Cardiac fibroblast (primary cell): ENCODE measurements at regions not wholly inside any gene's neighbourhood (a gene's known extent, or its start where the extent isn't known, plus 50 kb on each side); places are given as distances from the start of the nearest gene placed in this dataset.

Experiments used
- DNase-seq, 2 donors: peaks; one replicate each; pipeline versions ENCODE4 v3.0.0 to v3.0.0-alpha.2; 2010; ENCODE audit warnings: low read depth in 2 of 2
- H3K4me3 ChIP-seq, 2 donors: replicated peaks in 1 of 2; 1 replicate in 1 of 2; 2 replicates in 1 of 2; pipeline ENCODE4 v1.5.1; 2011; ENCODE audit warnings: low read depth in 2 of 2, low read length in 2 of 2, mild to moderate bottlenecking in 2 of 2, moderate library complexity in 1 of 2
- TF ChIP-seq, protein P1 (sequence below): IDR thresholded peaks from one replicate; pipeline ENCODE4 v1.5.1; 2011; ENCODE audit warnings: low read depth, mild to moderate bottlenecking, low read length, inconsistent platforms

DNA sequence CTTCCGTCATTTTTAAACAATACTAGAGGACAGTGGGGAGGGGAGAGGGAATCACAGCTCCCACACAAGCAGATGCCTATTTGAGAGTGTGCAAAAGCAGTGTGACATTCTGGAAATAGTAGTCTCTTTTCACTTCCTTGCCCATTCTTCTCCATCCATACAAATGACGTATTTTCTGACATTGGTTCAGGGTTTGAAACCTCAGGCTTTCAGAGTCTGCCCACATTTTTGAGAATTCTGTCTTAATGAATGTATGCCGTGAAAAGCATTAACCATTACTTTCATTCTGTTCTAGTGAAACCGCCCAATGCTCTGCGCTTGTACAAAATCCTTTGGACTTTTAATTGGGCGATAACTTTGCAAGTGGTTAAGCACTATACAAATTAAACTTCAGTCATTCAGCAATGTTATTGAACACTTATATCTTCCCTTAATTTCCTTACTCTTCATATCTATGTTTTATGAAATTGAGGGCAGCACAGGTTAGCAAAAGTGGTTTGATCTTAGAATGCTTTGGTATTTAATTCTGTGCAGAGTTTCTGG, 265.7 kb downstream of the SOX4 start:
- H3K4me3 ChIP-seq: no peak overlapping the region
- no peak for DNase-seq
- TF ChIP-seq, protein P1, sequence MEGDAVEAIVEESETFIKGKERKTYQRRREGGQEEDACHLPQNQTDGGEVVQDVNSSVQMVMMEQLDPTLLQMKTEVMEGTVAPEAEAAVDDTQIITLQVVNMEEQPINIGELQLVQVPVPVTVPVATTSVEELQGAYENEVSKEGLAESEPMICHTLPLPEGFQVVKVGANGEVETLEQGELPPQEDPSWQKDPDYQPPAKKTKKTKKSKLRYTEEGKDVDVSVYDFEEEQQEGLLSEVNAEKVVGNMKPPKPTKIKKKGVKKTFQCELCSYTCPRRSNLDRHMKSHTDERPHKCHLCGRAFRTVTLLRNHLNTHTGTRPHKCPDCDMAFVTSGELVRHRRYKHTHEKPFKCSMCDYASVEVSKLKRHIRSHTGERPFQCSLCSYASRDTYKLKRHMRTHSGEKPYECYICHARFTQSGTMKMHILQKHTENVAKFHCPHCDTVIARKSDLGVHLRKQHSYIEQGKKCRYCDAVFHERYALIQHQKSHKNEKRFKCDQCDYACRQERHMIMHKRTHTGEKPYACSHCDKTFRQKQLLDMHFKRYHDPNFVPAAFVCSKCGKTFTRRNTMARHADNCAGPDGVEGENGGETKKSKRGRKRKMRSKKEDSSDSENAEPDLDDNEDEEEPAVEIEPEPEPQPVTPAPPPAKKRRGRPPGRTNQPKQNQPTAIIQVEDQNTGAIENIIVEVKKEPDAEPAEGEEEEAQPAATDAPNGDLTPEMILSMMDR: no peak

- H3K4me3 ChIP-seq: no peak overlapping the region
- DNase-seq: no peak
- TF ChIP-seq, protein P1: no peak
Measured at GRCh38 chr6:21861942-21862341, 268.4 kb downstream of the SOX4 start.

GRCh38 chr6:21864206-21864605, 270.7 kb downstream of the SOX4 start:
- TF ChIP-seq, protein P1: no peak
- DNase-seq: no peak

DNA sequence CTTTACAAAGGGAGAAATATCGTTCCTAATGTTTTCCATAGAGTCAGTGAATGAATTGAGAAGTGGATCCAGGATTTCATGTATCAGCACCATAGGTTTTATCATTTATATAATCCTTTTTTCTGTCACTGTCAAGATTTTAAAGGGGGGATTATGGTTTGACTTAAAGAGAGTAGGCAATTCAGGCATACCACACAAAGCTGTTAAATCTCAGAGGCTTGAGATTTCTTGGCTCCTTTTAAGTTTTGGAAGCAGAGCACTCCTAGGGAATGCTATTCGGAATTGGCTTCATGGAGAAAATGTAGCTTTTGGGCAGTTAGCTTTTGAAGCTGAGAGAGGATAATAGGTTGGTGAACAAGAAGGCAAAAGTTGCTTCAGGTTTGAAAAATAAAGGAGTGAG, 274.7 kb downstream of the SOX4 start:
- no peak for DNase-seq
- TF ChIP-seq, protein P1: no peak

More at GRCh38 chr6:21864206-21864605, 270.7 kb downstream of the SOX4 start:
- no peak overlapping the region for H3K4me3 ChIP-seq

GRCh38 chr6:21869085-21869771, 275.7 kb downstream of the SOX4 start:
- H3K4me3 ChIP-seq: no peak overlapping the region
- TF ChIP-seq, protein P1: no peak
- DNase-seq: no peak

More for the DNA sequence above, 274.7 kb downstream of the SOX4 start:
- no peak overlapping the region for H3K4me3 ChIP-seq

DNA sequence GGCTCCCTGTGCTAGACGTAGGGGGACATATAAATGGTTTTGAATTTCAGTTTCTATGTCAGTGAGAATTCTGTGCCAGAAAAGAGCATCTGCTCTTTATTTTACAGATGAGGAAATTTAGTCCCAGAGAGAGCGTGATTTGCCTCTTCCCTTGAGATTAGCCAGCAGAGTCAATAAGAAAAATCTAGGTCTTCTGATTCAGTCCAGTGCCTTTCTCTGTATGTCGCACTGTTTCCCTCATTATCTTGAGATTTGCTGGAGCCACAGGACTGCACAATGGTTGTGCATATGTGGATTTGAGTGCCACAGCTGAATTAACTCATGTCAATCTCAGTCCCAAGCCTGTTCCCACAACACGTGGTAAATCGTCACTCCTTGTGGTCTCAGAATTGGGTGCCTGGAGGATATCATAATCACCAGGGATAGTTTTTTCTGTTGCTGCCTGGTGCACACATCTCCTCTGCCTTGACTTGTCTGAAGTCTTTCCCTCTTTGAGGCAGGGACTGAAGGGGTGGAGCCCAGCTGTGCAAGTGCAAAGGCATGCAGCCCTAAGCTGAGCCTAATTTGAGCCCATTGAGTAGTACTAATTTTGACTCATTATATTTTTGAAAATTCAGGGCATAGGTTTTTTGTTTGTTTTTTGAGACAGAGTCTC, 276.7 kb downstream of the SOX4 start:
- TF ChIP-seq, protein P1: no peak
- DNase-seq: no peak
- no peak overlapping the region for H3K4me3 ChIP-seq
